Activated T-cell treated with anti-CD3 and anti-CD28 coated beads, Interleukin-2, amount 50 U/mL, for 24 hours (primary cell): ENCODE measurements at regions not wholly inside any gene's neighbourhood (a gene's known extent, or its start where the extent isn't known, plus 50 kb on each side); places are given as distances from the start of the nearest gene placed in this dataset.

ENCODE experiments used
- DNase-seq: peaks from one replicate; pipeline ENCODE4 v3.0.0-alpha.2; 2020
- H3K27ac Mint-ChIP-seq: 2 replicates; pipeline ENCODE4 v1.8.0; 2020; ENCODE audit warnings: mild to moderate bottlenecking, mixed read lengths
- H3K27me3 Mint-ChIP-seq: 2 replicates; pipeline ENCODE4 v1.8.0; 2020; ENCODE audit warnings: mixed read lengths
- H3K36me3 Mint-ChIP-seq: 2 replicates; pipeline ENCODE4 v1.8.0; 2020; ENCODE audit warnings: low read depth, mixed read lengths
- H3K4me1 Mint-ChIP-seq: 2 replicates; pipeline ENCODE4 v1.8.0; 2020; ENCODE audit warnings: low read depth, mixed read lengths
- H3K4me3 Mint-ChIP-seq: 2 replicates; pipeline ENCODE4 v1.8.0; 2020; ENCODE audit warnings: mild to moderate bottlenecking, moderate library complexity, mixed read lengths
- H3K9me3 Mint-ChIP-seq: 2 replicates; pipeline ENCODE4 v1.8.0; 2020; ENCODE audit warnings: mixed read lengths

GRCh38 chr6:143621876-143622605 lies 55.7 kb upstream of the PHACTR2 start:
- Mint-ChIP-seq H3K36me3 (no peaks in the 10 kb centered on the region), H3K4me1 (peaks cover 30% of the 10 kb centered on the region), H3K4me3 (no peak overlapping the region), H3K27me3 (no peaks in the 10 kb centered on the region), H3K9me3 (no peaks in the 10 kb centered on the region), H3K27ac (no peak overlapping the region)
- DNase-seq, result no peak

- no peak overlapping the region for H3K27ac Mint-ChIP-seq
- H3K4me1 Mint-ChIP-seq, result peaks cover 32% of the 10 kb centered on the region
- no peaks in the 10 kb centered on the region for H3K9me3 Mint-ChIP-seq
- H3K4me3 Mint-ChIP-seq, result no peak overlapping the region
- no peak for DNase-seq
- H3K27me3 Mint-ChIP-seq, result no peaks in the 10 kb centered on the region
- H3K36me3 Mint-ChIP-seq, result no peaks in the 10 kb centered on the region
Observed at GRCh38 chr6:143621159-143621873, 56.4 kb upstream of the PHACTR2 start.

- no peaks in the 10 kb centered on the region for H3K27me3 Mint-ChIP-seq
- no peak overlapping the region for H3K4me3 Mint-ChIP-seq
- no peak overlapping the region for H3K27ac Mint-ChIP-seq
- no peaks in the 10 kb centered on the region for H3K36me3 Mint-ChIP-seq
- peaks cover 33% of the 10 kb centered on the region for H3K4me1 Mint-ChIP-seq
- DNase-seq, result no peak
- H3K9me3 Mint-ChIP-seq, result no peaks in the 10 kb centered on the region
Observed at GRCh38 chr6:143620447-143620846, 57.3 kb upstream of the PHACTR2 start.

- H3K4me1 Mint-ChIP-seq, result peaks cover 35% of the 10 kb centered on the region
Observed at GRCh38 chr6:143619824-143620401, 57.9 kb upstream of the PHACTR2 start.

GRCh38 chr6:143616741-143617140 lies 61.0 kb upstream of the PHACTR2 start:
- no peak for DNase-seq
- peaks cover 40% of the 10 kb centered on the region for H3K4me1 Mint-ChIP-seq
- H3K9me3 Mint-ChIP-seq, result no peaks in the 10 kb centered on the region
- H3K36me3 Mint-ChIP-seq, result no peaks in the 10 kb centered on the region
- no peaks in the 10 kb centered on the region for H3K27me3 Mint-ChIP-seq
- no peak overlapping the region for H3K27ac Mint-ChIP-seq
- no peak overlapping the region for H3K4me3 Mint-ChIP-seq

More at GRCh38 chr6:143619824-143620401, 57.9 kb upstream of the PHACTR2 start:
- Mint-ChIP-seq H3K27me3 (no peaks in the 10 kb centered on the region), H3K27ac (no peak overlapping the region), H3K36me3 (no peaks in the 10 kb centered on the region), H3K4me3 (no peak overlapping the region), H3K9me3 (no peaks in the 10 kb centered on the region)
- no peak for DNase-seq

GRCh38 chr6:143615785-143616184 lies 62.0 kb upstream of the PHACTR2 start:
- no peaks in the 10 kb centered on the region for H3K36me3 Mint-ChIP-seq
- H3K4me3 Mint-ChIP-seq, result no peak overlapping the region
- no peaks in the 10 kb centered on the region for H3K9me3 Mint-ChIP-seq
- no peak overlapping the region for H3K27ac Mint-ChIP-seq
- peaks cover 46% of the 10 kb centered on the region for H3K4me1 Mint-ChIP-seq
- DNase-seq, result no peak
- H3K27me3 Mint-ChIP-seq, result no peaks in the 10 kb centered on the region

GRCh38 chr6:143614235-143614634 lies 63.5 kb upstream of the PHACTR2 start:
- Mint-ChIP-seq H3K4me3 (no peak overlapping the region), H3K9me3 (no peaks in the 10 kb centered on the region), H3K36me3 (no peaks in the 10 kb centered on the region), H3K27ac (no peak overlapping the region), H3K27me3 (no peaks in the 10 kb centered on the region), H3K4me1 (peaks cover 48% of the 10 kb centered on the region)
- no peak for DNase-seq

GRCh38 chr6:143613749-143614148 lies 64.0 kb upstream of the PHACTR2 start:
- Mint-ChIP-seq H3K4me1 (peaks cover 48% of the 10 kb centered on the region), H3K4me3 (no peak overlapping the region), H3K27ac (no peak overlapping the region), H3K36me3 (no peaks in the 10 kb centered on the region), H3K27me3 (no peaks in the 10 kb centered on the region), H3K9me3 (no peaks in the 10 kb centered on the region)
- DNase-seq, result no peak

- Mint-ChIP-seq H3K9me3 (no peaks in the 10 kb centered on the region), H3K27me3 (no peaks in the 10 kb centered on the region), H3K27ac (no peak overlapping the region), H3K36me3 (no peaks in the 10 kb centered on the region), H3K4me1 (peaks cover 48% of the 10 kb centered on the region), H3K4me3 (no peak overlapping the region)
- DNase-seq, result no peak
Observed at GRCh38 chr6:143612186-143612585, 65.6 kb upstream of the PHACTR2 start.

GRCh38 chr6:143611580-143611979 lies 66.2 kb upstream of the PHACTR2 start:
- peaks cover 48% of the 10 kb centered on the region for H3K4me1 Mint-ChIP-seq
- DNase-seq, result no peak
- no peak overlapping the region for H3K27ac Mint-ChIP-seq
- H3K27me3 Mint-ChIP-seq, result no peaks in the 10 kb centered on the region
- H3K36me3 Mint-ChIP-seq, result no peaks in the 10 kb centered on the region
- no peaks in the 10 kb centered on the region for H3K9me3 Mint-ChIP-seq
- no peak overlapping the region for H3K4me3 Mint-ChIP-seq

- Mint-ChIP-seq H3K36me3 (no peaks in the 10 kb centered on the region), H3K9me3 (no peaks in the 10 kb centered on the region), H3K4me1 (peaks cover 35% of the 10 kb centered on the region), H3K4me3 (no peak overlapping the region), H3K27ac (no peak overlapping the region), H3K27me3 (no peaks in the 10 kb centered on the region)
- DNase-seq, result no peak
Observed at GRCh38 chr6:143609972-143610371, 67.8 kb upstream of the PHACTR2 start.

- Mint-ChIP-seq H3K4me3 (no peak overlapping the region), H3K4me1 (peaks cover 32% of the 10 kb centered on the region), H3K9me3 (no peaks in the 10 kb centered on the region), H3K27me3 (no peaks in the 10 kb centered on the region), H3K27ac (no peak overlapping the region), H3K36me3 (no peaks in the 10 kb centered on the region)
- DNase-seq, result no peak
Observed at GRCh38 chr6:143609501-143609900, 68.3 kb upstream of the PHACTR2 start.

GRCh38 chr6:143608906-143609305 lies 68.9 kb upstream of the PHACTR2 start:
- Mint-ChIP-seq H3K4me1 (peaks cover 27% of the 10 kb centered on the region), H3K4me3 (no peak overlapping the region), H3K9me3 (no peaks in the 10 kb centered on the region), H3K27ac (no peak overlapping the region), H3K36me3 (no peaks in the 10 kb centered on the region), H3K27me3 (no peaks in the 10 kb centered on the region)
- no peak for DNase-seq

- H3K36me3 Mint-ChIP-seq, result no peaks in the 10 kb centered on the region
- no peak overlapping the region for H3K27ac Mint-ChIP-seq
- H3K4me3 Mint-ChIP-seq, result no peak overlapping the region
- peaks cover 22% of the 10 kb centered on the region for H3K4me1 Mint-ChIP-seq
- H3K9me3 Mint-ChIP-seq, result no peaks in the 10 kb centered on the region
- no peak for DNase-seq
- H3K27me3 Mint-ChIP-seq, result no peaks in the 10 kb centered on the region
Observed at GRCh38 chr6:143607974-143608373, 69.8 kb upstream of the PHACTR2 start.

- peaks cover 22% of the 10 kb centered on the region for H3K4me1 Mint-ChIP-seq
- no peak overlapping the region for H3K27ac Mint-ChIP-seq
- no peak overlapping the region for H3K4me3 Mint-ChIP-seq
- H3K36me3 Mint-ChIP-seq, result no peaks in the 10 kb centered on the region
- no peak for DNase-seq
- H3K27me3 Mint-ChIP-seq, result no peaks in the 10 kb centered on the region
- H3K9me3 Mint-ChIP-seq, result no peaks in the 10 kb centered on the region
Observed at GRCh38 chr6:143607168-143607567, 70.6 kb upstream of the PHACTR2 start.
